HG03558 (cell line): ENCODE measurements at regions not wholly inside any gene's neighbourhood (a gene's known extent, or its start where the extent isn't known, plus 50 kb on each side); places are given as distances from the start of the nearest gene placed in this dataset.
"Not testable (repeated sequence)": the region's sequence is repeated elsewhere in the genome, so short reads cannot be mapped to it uniquely, and the experiment has no call there.

Experiments
- ATAC-seq: cut with Tn5 transposase; IDR thresholded peaks from one replicate; pipeline ENCODE4 v1.9.1; 2021; ENCODE audit warnings: moderate number of reproducible peaks; ENCODE audit not compliant: unreplicated experiment; ENCODE audit errors: extremely low read depth

- ATAC-seq, result no peak
Observed at GRCh38 chr2:64250063-64250462, 105.8 kb upstream of the PELI1 start.

DNA sequence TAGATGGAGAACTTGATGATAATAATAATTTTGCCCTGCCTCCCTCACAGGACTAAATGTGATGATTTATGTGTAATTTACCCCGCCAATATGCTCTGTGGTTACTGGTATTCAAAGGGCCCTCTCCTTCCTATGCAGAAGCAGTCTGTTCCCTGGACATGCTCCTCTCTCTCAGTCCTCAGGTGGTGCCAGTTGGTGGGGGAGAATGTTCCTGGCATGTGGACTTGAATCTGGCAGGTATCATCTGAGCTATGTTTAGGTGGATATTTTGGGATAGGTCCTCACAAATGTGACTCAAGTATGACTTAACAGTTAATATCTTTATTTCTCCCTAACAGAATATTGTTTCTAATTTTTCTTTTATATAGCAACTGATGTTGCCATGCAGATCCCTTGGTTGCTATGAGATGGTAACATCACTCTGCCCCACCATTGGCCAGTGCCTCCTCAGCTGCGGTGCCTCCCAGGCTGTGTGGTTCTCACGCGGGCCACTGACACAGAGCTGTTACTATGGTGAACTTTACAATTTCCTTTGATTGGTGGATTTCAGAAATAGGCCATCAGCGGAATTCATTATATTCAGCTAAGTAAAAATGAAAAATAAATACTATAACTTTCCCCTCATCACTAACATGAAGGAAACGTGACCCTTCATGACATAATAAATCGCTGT, 106.7 kb upstream of the PELI1 start:
- no peak for ATAC-seq

DNA sequence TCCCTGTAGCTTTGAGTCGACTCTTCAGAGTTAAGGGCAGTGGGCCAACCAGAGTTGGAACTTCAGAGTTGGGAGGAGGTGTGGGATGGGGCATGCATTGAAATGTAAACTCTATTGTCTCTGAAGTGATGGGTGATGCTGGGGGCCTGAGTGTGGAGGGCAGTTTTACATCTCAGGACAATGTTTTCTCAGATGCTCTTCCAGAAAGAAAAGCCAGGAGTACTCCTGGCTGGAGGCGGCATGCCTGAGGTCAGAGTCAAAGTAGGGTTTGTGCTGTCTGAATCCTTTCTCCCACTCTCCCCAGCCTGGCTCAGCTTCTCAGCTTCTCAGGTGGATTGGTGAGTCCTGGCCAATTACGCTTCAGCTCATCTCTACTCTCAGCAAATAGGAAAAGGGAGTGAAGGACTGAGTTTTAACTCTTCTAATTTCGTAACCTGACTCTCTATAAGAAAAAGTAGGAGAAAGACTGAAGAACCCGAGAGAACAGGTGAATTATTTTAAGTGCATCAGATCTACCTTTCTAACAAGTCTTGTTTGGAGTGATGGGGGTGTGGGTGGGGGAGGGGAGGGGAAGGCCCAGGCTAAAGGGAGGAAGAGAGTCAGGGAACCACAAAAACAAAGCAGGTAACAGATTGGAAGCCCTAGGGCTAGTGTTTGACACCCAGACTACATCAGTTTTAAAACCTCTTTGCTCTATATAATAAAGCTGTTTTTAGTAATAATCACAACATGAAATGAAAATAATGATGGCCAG, 107.5 kb upstream of the PELI1 start:
- no peak for ATAC-seq

DNA sequence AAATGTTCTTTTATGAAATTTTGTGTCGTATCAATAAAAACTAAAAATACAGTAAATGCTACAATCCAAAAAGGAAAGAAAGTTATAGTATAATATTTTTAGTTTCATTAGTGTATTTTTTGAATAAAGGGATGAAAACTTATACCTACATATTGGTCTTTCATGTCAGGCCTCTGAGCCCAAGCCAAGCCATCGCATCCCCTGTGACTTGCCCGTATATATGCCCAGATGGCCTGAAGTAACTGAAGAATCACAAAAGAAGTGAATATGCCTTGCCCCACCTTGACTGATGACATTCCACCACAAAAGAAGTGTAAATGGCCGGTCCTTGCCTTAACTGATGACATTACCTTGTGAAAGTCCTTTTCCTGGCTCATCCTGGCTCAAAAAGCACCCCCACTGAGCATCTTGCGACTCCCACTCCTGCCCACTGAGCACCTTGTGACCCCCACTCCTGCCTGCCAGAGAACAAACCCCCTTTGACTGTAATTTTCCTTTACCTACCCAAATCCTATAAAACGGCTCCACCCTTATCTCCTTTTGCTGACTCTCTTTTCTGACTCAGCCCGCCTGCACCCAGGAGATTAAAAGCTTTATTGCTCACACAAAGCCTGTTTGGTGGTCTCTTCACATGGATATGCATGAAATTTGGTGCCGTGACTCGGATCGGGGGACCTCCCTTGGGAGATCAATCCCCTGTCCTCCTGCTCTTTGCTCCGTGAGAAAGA, 108.2 kb upstream of the PELI1 start:
- not testable (repeated sequence) for ATAC-seq

DNA sequence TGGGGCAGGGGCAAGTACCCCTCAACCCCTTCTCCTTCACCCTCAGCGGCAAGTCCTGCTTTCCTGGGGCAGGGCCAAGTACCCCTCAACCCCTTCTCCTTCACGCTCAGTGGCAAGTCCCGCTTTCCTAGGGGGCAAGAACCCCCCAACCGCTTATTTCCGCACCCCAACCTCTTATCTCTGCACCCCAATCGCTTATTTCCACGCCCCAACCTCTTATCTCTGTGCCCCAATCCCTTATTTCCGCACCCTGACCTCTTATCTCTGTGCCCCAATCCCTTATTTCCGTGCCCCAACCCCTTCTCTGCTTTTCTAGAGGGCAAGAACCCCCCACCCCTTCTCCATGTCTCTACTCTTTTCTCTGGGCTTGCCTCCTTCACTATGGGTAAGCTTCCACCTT, 109.2 kb upstream of the PELI1 start:
- not testable (repeated sequence) for ATAC-seq

- no peak for ATAC-seq
Observed at GRCh38 chr2:64258566-64258965, 114.3 kb upstream of the PELI1 start.

GRCh38 chr2:64259312-64259711, 115.1 kb upstream of the PELI1 start:
- no peak for ATAC-seq

DNA sequence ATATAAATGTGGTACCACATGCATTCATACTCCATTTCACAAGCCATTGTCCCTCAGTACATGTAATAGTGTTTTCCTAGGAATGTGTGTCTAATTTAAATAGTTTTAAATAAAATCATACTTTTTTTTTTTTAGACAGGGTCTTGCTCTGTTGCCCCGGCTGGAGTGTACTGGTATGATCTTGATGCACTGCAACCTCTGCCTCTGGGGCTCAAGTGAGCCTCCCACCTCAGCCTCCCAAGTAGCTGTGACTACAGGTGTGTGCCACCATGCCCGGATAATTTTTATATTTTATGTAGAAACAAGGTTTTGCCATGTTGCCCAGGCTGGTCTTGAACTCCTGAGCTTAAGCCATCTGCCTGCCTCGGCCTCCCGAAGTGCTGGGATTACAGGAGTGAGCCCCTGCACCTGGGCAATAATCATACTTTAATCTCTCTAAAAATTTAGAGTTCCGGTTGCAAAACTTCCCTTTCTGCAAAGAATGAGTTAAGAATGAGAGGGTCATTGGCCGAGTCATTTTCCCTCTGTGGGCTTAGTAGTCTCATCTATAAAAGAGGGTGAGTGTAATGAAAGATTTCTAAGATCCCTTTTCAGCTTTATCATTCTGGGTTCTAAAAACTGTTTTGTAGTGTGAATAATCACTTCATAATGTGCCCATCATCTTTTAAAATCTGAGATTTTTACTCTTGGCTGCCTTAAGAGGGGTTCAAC, 116.0 kb upstream of the PELI1 start:
- no peak for ATAC-seq

- ATAC-seq, result no peak
Observed at GRCh38 chr2:64260817-64261216, 116.6 kb upstream of the PELI1 start.

- no peak for ATAC-seq
Observed at GRCh38 chr2:64262071-64262470, 117.9 kb upstream of the PELI1 start.

GRCh38 chr2:64262816-64263215, 118.6 kb upstream of the PELI1 start:
- no peak for ATAC-seq

GRCh38 chr2:64263315-64263714, 119.1 kb upstream of the PELI1 start:
- ATAC-seq, result no peak

DNA sequence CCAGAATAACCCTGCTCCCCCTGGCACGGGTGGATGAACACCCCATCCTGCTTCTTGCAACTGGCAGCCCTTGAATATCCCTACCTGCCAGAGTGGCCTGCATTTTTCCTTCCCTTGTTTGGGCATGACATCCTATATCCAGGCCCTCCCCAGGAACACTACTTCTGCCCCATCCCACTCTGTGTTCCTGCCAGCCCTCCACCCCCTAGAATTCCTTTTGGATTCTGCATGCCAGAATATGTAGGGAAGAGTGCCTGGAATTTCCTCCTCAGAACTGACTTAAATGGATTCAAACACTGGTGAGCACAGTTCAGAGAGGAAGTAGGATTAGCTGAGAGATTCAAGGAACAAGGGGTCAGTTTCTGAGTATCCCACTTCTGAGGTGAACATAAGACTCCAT, 123.5 kb upstream of the PELI1 start:
- no peak for ATAC-seq

DNA sequence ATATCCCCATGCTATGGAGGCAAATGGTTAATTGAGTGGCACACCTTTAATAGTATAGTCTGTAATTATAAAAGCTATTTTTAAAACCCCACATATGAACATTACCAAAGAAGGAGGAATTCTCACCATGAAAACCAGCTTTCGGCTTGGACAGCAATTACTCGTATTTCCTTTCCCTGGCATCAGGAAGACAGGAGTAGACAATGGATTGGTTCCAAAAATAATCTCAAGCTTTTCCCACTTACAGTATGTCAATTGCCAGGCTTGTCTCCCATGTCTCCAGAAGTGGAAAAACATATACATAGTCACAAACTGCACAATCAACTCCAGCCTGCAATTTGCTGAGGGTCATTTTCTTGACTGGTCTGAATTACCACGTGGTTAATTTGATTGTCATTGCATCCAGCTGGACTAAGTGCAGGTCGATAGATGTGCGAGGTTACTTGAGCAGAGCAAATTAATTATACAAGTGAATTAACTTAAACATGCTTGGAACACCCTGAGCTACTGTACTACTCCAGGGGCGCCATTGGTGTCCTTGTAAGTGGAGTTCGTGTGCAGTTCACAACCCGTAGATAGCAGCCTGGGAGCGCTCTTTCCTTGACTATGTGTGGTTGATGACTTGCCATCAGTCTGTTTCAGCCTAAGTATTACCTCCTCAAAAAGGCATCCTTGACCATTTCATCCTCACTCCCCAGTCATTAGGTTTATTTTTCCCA, 124.3 kb upstream of the PELI1 start:
- no peak for ATAC-seq

- no peak for ATAC-seq
Observed at GRCh38 chr2:64273524-64274398, 129.5 kb upstream of the PELI1 start.

- no peak for ATAC-seq
Observed at GRCh38 chr2:64274399-64275173, 130.4 kb upstream of the PELI1 start.

DNA sequence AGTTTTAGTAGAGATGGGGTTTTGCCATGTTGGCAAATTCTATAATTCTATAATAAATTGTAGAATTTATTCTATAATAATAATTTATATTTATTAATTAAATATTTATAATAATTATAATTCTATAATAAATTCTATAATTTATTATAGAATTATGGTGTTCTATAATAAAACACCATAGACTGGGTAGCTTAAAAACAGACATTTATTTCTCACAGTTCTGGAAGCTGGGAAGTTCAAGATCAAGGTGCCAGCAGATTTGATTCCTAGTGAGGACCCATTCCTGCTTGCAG, 130.9 kb upstream of the PELI1 start:
- no peak for ATAC-seq

GRCh38 chr2:64276417-64277095, 132.3 kb upstream of the PELI1 start:
- ATAC-seq, result no peak
